ENCODE measurements at regions not wholly inside any gene's neighbourhood (a gene's known extent, or its start where the extent isn't known, plus 50 kb on each side); places are given as distances from the start of the nearest gene placed in this dataset.

GRCh38 chr18:60267391-60268058 is 105.0 kb downstream of the MC4R start:
- Histone ChIP-seq H3K4me1 (ENCODE audit: insufficient read depth, low read length, poor library complexity, severe bottlenecking) (no peaks in the 10 kb centered on the region), H3K36me3 (ENCODE audit: insufficient read depth, low read length) (no peaks in the 10 kb centered on the region), H3K27ac (ENCODE audit: low read depth, low read length, poor library complexity, severe bottlenecking) (no peak overlapping the region), H3K79me2 (ENCODE audit: insufficient read depth, low read depth, low read length) (no peaks in the 10 kb centered on the region), H3K4me3 (ENCODE audit: low read depth, low read length, poor library complexity, severe bottlenecking) (no peak overlapping the region), H4K20me1 (ENCODE audit: insufficient read depth, low read length) (no peaks in the 10 kb centered on the region), H3K9me3 (ENCODE audit: low read length) (0 out of 2 replicates have a peak, but pooled peaks cover under 1% of the 10 kb centered on the region), H3K9me2 (ENCODE audit: insufficient read depth, low read length) (no peaks in the 10 kb centered on the region), H3K4me2 (ENCODE audit: low read length) (no peak overlapping the region), H2AFZ (ENCODE audit: low read length) (no peak overlapping the region)
- no TSS peak for BruUV-seq (replicated peaks)
- DNase-seq (ENCODE audit: low spot score), result no peak
- intact Hi-C loops (cut with micrococcal nuclease; ENCODE audit: unreplicated experiment), result no loop called here
- ChIA-PET CTCF (ENCODE audit: unreplicated experiment) (no interaction called here), POLR2A (no interaction called here)
- TF ChIP-seq CTCF (conservative IDR thresholded peaks at IDR 0.05; ENCODE audit: low read length), result no peak
- no peak for TF ChIP-seq EZH2phosphoT487 (IDR thresholded peaks at IDR 0.05; ENCODE audit: borderline replicate concordance, low read depth, low read length)

- no peaks in the 10 kb centered on the region for H3K9me2 ChIP-seq (ENCODE audit: insufficient read depth, low read length)
- H3K4me3 ChIP-seq (ENCODE audit: low read depth, low read length, poor library complexity, severe bottlenecking), result no peak overlapping the region
- intact Hi-C loops (cut with micrococcal nuclease; ENCODE audit: unreplicated experiment), result no loop called here
- H3K4me1 ChIP-seq (ENCODE audit: insufficient read depth, low read length, poor library complexity, severe bottlenecking), result no peaks in the 10 kb centered on the region
- TF ChIP-seq CTCF (conservative IDR thresholded peaks at IDR 0.05; ENCODE audit: low read length), result no peak
- no peak for TF ChIP-seq EZH2phosphoT487 (IDR thresholded peaks at IDR 0.05; ENCODE audit: borderline replicate concordance, low read depth, low read length)
- CTCF ChIA-PET (ENCODE audit: unreplicated experiment), result no interaction called here
- POLR2A ChIA-PET, result no interaction called here
- no peak overlapping the region for H3K4me2 ChIP-seq (ENCODE audit: low read length)
- DNase-seq (ENCODE audit: low spot score), result no peak
- H3K9me3 ChIP-seq (ENCODE audit: low read length), result no peaks in the 10 kb centered on the region
- H3K36me3 ChIP-seq (ENCODE audit: insufficient read depth, low read length), result no peaks in the 10 kb centered on the region
- H3K79me2 ChIP-seq (ENCODE audit: insufficient read depth, low read depth, low read length), result no peaks in the 10 kb centered on the region
- no peaks in the 10 kb centered on the region for H4K20me1 ChIP-seq (ENCODE audit: insufficient read depth, low read length)
- H3K27ac ChIP-seq (ENCODE audit: low read depth, low read length, poor library complexity, severe bottlenecking), result no peak overlapping the region
- no peak overlapping the region for H2AFZ ChIP-seq (ENCODE audit: low read length)
- no TSS peak for BruUV-seq (replicated peaks)
Measured at GRCh38 chr18:60266558-60266957, 106.0 kb downstream of the MC4R start.

- H3K27ac ChIP-seq (ENCODE audit: low read depth, low read length, poor library complexity, severe bottlenecking), result peak overlapping the region; percentile 36
- TF ChIP-seq CTCF (conservative IDR thresholded peaks at IDR 0.05; ENCODE audit: low read length), result no peak
- TF ChIP-seq EZH2phosphoT487 (IDR thresholded peaks at IDR 0.05; ENCODE audit: borderline replicate concordance, low read depth, low read length), result no peak
- H3K36me3 ChIP-seq (ENCODE audit: insufficient read depth, low read length), result no peaks in the 10 kb centered on the region; the same call in 1 of the 2 replicates
- H3K9me2 ChIP-seq (ENCODE audit: insufficient read depth, low read length), result no peaks in the 10 kb centered on the region
- intact Hi-C loops (cut with micrococcal nuclease; ENCODE audit: unreplicated experiment), result no loop called here
- BruUV-seq (replicated peaks), result no TSS peak
- ChIA-PET CTCF (ENCODE audit: unreplicated experiment) (no interaction called here), POLR2A (interaction anchor here (0.6 to 1.3 kb wide), 4 partner anchors 9 to 964 kb away, joined by 3 to 5 read pairs (median 3); partner anchors contain the start of gene MC4R)
- H2AFZ ChIP-seq (ENCODE audit: low read length), result peak overlapping the region; percentile 41; the same call in 1 of the 2 replicates
- H3K4me2 ChIP-seq (ENCODE audit: low read length), result peak overlapping the region; percentile 65
- H4K20me1 ChIP-seq (ENCODE audit: insufficient read depth, low read length), result no peaks in the 10 kb centered on the region
- H3K9me3 ChIP-seq (ENCODE audit: low read length), result 0 out of 2 replicates have a peak, but pooled peaks cover 4% of the 10 kb centered on the region
- peak; percentile 39 for DNase-seq (ENCODE audit: low spot score)
- H3K4me1 ChIP-seq (ENCODE audit: insufficient read depth, low read length, poor library complexity, severe bottlenecking), result peaks cover 16% of the 10 kb centered on the region
- peak overlapping the region; percentile 29 for H3K4me3 ChIP-seq (ENCODE audit: low read depth, low read length, poor library complexity, severe bottlenecking)
- H3K79me2 ChIP-seq (ENCODE audit: insufficient read depth, low read depth, low read length), result no peaks in the 10 kb centered on the region
Measured at GRCh38 chr18:60259052-60259681, 113.4 kb downstream of the MC4R start.
